Fibroblast of skin of right quadriceps (primary cell): ENCODE measurements at regions not wholly inside any gene's neighbourhood (a gene's known extent, or its start where the extent isn't known, plus 50 kb on each side); places are given as distances from the start of the nearest gene placed in this dataset.

Experiments used
- DNase-seq: peaks from one replicate; pipeline ENCODE4 v3.0.0-alpha.2; 2013

- DNase-seq = no peak
Measured at GRCh38 chr18:25710981-25711380, 359.0 kb upstream of the ZNF521 start.

- DNase-seq = no peak
Measured at GRCh38 chr18:25705650-25706049, 353.7 kb upstream of the ZNF521 start.

GRCh38 chr18:25704494-25704893 is 352.5 kb upstream of the ZNF521 start:
- DNase-seq = peak; percentile 6

- DNase-seq = no peak
Measured at GRCh38 chr18:25704071-25704470, 352.1 kb upstream of the ZNF521 start.

GRCh38 chr18:25701821-25702220 is 349.9 kb upstream of the ZNF521 start:
- no peak for DNase-seq

- DNase-seq = peak; percentile 2
Measured at GRCh38 chr18:25686960-25687500, 335.1 kb upstream of the ZNF521 start.

- no peak for DNase-seq
Measured at GRCh38 chr18:25685088-25685487, 333.1 kb upstream of the ZNF521 start.

- DNase-seq = no peak
Measured at GRCh38 chr18:25679491-25679890, 327.5 kb upstream of the ZNF521 start.

GRCh38 chr18:25678221-25678620 is 326.3 kb upstream of the ZNF521 start:
- DNase-seq = no peak

GRCh38 chr18:25675123-25675850 is 323.3 kb upstream of the ZNF521 start:
- no peak for DNase-seq

GRCh38 chr18:25674183-25674582 is 322.2 kb upstream of the ZNF521 start:
- DNase-seq = no peak

GRCh38 chr18:25672490-25672889 is 320.5 kb upstream of the ZNF521 start:
- no peak for DNase-seq

- no peak for DNase-seq
Measured at GRCh38 chr18:25669741-25670140, 317.8 kb upstream of the ZNF521 start.

- DNase-seq = no peak
Measured at GRCh38 chr18:25662272-25662671, 310.3 kb upstream of the ZNF521 start.

- DNase-seq = no peak
Measured at GRCh38 chr18:25661831-25662230, 309.9 kb upstream of the ZNF521 start.

- no peak for DNase-seq
Measured at GRCh38 chr18:25659541-25659940, 307.6 kb upstream of the ZNF521 start.

- DNase-seq = no peak
Measured at GRCh38 chr18:25658476-25658875, 306.5 kb upstream of the ZNF521 start.

GRCh38 chr18:25651553-25651952 is 299.6 kb upstream of the ZNF521 start:
- DNase-seq = no peak

- DNase-seq = peak; percentile 98
Measured at GRCh38 chr18:25650201-25650941, 298.4 kb upstream of the ZNF521 start.

GRCh38 chr18:25648716-25649260 is 296.8 kb upstream of the ZNF521 start:
- DNase-seq = peak; percentile 11

- no peak for DNase-seq
Measured at GRCh38 chr18:25647404-25647803, 295.4 kb upstream of the ZNF521 start.

GRCh38 chr18:25646971-25647370 is 295.0 kb upstream of the ZNF521 start:
- DNase-seq = peak; percentile 78

- DNase-seq = peak; percentile 26
Measured at GRCh38 chr18:25639596-25639995, 287.6 kb upstream of the ZNF521 start.

- DNase-seq = no peak
Measured at GRCh38 chr18:25633563-25633962, 281.6 kb upstream of the ZNF521 start.
